IMR-90 (cell line): ENCODE measurements at regions not wholly inside any gene's neighbourhood (a gene's known extent, or its start where the extent isn't known, plus 50 kb on each side); places are given as distances from the start of the nearest gene placed in this dataset.

Experiments used
- BHLHE40 ChIP-seq: fragments of 150-350 bp; IDR thresholded peaks from 2 replicates; pipeline ENCODE4 v1.6.1; 2016; ENCODE audit warnings: mild to moderate bottlenecking, low read depth, low read length
- CEBPB ChIP-seq: IDR thresholded peaks from 2 replicates; pipeline ENCODE4 v1.6.1; 2012; ENCODE audit warnings: low read depth, low read length, improper control_type of control experiment
- CHD1 ChIP-seq: IDR thresholded peaks from 2 replicates; pipeline ENCODE4 v1.6.1; 2012; ENCODE audit warnings: low read depth, low read length, improper control_type of control experiment
- FOS ChIP-seq: fragments of 150-350 bp; IDR thresholded peaks from 2 replicates; pipeline ENCODE4 v1.6.1; 2016; ENCODE audit warnings: low read depth, low read length
- MAZ ChIP-seq: IDR thresholded peaks from 2 replicates; pipeline ENCODE4 v1.6.1; 2012; ENCODE audit warnings: low read depth, mild to moderate bottlenecking, low read length, improper control_type of control experiment, moderate library complexity, borderline replicate concordance
- MXI1 ChIP-seq: IDR thresholded peaks from 2 replicates; pipeline ENCODE4 v1.6.1; 2012; ENCODE audit warnings: low read depth, mild to moderate bottlenecking, low read length, moderate library complexity, borderline replicate concordance
- POLR2A ChIP-seq: IDR thresholded peaks from 2 replicates; pipeline ENCODE4 v1.6.1; 2012; ENCODE audit warnings: mild to moderate bottlenecking, low read depth, low read length
- RAD21 ChIP-seq: IDR thresholded peaks from 2 replicates; pipeline ENCODE4 v1.6.1; 2012; ENCODE audit warnings: low read length, improper control_type of control experiment
- RCOR1 ChIP-seq: IDR thresholded peaks from 2 replicates; pipeline ENCODE4 v1.6.1; 2012; ENCODE audit warnings: mild to moderate bottlenecking, low read length, improper control_type of control experiment; ENCODE audit not compliant: insufficient replicate concordance
- RFX5 ChIP-seq: IDR thresholded peaks from 2 replicates; pipeline ENCODE4 v1.8.0; 2012; ENCODE audit warnings: low read depth, mild to moderate bottlenecking, low read length, moderate library complexity
- TF ChIP-seq, protein P1 (sequence below): conservative IDR thresholded peaks from 2 replicates; pipeline ENCODE4 v1.5.1; 2012; ENCODE audit warnings: mild to moderate bottlenecking, low read depth, low read length, improper control_type of control experiment
- TF ChIP-seq, protein P2 (sequence below): fragments of 150-350 bp; IDR thresholded peaks from 2 replicates; pipeline ENCODE4 v1.6.1; 2016; ENCODE audit warnings: low read depth, mild to moderate bottlenecking, low read length, moderate library complexity, borderline replicate concordance

DNA sequence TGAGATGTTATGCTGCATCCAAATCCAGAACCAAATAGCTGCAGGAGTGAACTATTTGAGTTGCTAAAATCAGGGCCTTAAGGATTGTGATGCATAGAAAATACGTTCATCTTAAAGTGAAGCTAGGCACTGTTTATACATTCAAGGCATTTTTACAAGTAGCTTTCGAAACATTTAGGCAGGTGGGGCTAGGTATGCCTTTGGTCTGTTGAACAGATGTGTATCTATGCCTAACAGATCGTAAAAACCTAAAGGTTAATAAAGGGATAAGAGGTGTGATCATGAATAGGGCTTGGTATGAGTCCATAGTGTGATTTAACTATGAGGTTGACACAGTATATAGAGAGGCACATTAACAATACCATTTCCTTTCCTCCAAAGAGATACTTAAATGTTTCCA, 262.5 kb downstream of the SEMA3D start:
- TF ChIP-seq, protein P1, sequence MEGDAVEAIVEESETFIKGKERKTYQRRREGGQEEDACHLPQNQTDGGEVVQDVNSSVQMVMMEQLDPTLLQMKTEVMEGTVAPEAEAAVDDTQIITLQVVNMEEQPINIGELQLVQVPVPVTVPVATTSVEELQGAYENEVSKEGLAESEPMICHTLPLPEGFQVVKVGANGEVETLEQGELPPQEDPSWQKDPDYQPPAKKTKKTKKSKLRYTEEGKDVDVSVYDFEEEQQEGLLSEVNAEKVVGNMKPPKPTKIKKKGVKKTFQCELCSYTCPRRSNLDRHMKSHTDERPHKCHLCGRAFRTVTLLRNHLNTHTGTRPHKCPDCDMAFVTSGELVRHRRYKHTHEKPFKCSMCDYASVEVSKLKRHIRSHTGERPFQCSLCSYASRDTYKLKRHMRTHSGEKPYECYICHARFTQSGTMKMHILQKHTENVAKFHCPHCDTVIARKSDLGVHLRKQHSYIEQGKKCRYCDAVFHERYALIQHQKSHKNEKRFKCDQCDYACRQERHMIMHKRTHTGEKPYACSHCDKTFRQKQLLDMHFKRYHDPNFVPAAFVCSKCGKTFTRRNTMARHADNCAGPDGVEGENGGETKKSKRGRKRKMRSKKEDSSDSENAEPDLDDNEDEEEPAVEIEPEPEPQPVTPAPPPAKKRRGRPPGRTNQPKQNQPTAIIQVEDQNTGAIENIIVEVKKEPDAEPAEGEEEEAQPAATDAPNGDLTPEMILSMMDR = no peak
- no peak for TF ChIP-seq POLR2A
- TF ChIP-seq MAZ = no peak
- no peak for TF ChIP-seq FOS
- TF ChIP-seq RAD21 = no peak
- no peak for TF ChIP-seq CHD1
- no peak for TF ChIP-seq RCOR1
- TF ChIP-seq RFX5 = no peak
- no peak for TF ChIP-seq BHLHE40
- TF ChIP-seq, protein P2, sequence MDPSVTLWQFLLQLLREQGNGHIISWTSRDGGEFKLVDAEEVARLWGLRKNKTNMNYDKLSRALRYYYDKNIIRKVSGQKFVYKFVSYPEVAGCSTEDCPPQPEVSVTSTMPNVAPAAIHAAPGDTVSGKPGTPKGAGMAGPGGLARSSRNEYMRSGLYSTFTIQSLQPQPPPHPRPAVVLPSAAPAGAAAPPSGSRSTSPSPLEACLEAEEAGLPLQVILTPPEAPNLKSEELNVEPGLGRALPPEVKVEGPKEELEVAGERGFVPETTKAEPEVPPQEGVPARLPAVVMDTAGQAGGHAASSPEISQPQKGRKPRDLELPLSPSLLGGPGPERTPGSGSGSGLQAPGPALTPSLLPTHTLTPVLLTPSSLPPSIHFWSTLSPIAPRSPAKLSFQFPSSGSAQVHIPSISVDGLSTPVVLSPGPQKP = no peak
- no peak for TF ChIP-seq MXI1
- TF ChIP-seq CEBPB = no peak
